H1 (cell line): ENCODE measurements at regions not wholly inside any gene's neighbourhood (a gene's known extent, or its start where the extent isn't known, plus 50 kb on each side); places are given as distances from the start of the nearest gene placed in this dataset.

Source experiments
- CTCF ChIA-PET: fragments of 300-600 bp; sonication (Branson Sonifier 250); formaldehyde crosslinking; loops from one replicate; lab custom pipeline; 2021; ENCODE audit not compliant: partially characterized antibody; lab: Charles Lee
- POLR2A ChIA-PET: fragments of 300-600 bp; sonication (Branson Sonifier 250); formaldehyde crosslinking; loops from one replicate; lab custom pipeline; 2021; ENCODE audit warnings: inconsistent platforms; ENCODE audit not compliant: partially characterized antibody; lab: Charles Lee
- DNase-seq, 2 experiments: peaks; one replicate each; pipeline versions ENCODE4 v3.0.0 to v3.0.0-alpha.2; 2010 to 2022; ENCODE audit warnings: low spot score in 2 of 2, low read depth in 1 of 2, mixed read lengths in 1 of 2
- FAIRE-seq: peaks from 2 replicates; lab custom pipeline; 2011; peaks lifted over from hg19 to GRCh38; lab: Jason Lieb, UNC
- H2AFZ ChIP-seq: 2 replicates; pipeline ENCODE4 v1.8.1; 2012; ENCODE audit warnings: low read length, inconsistent platforms
- H2AK5ac ChIP-seq: 2 replicates; pipeline ENCODE4 v1.6.1; 2013; ENCODE audit warnings: low read depth, low read length
- H2BK120ac ChIP-seq: replicated peaks from 2 replicates; pipeline ENCODE3; 2013; ENCODE audit warnings: low read depth, low read length, inconsistent platforms
- H2BK12ac ChIP-seq: 2 replicates; pipeline ENCODE4 v1.6.1; 2013; ENCODE audit warnings: low read depth, low read length
- H2BK15ac ChIP-seq: 2 replicates; pipeline ENCODE4 v1.6.1; 2013; ENCODE audit warnings: low read length
- H2BK20ac ChIP-seq: 2 replicates; pipeline ENCODE4 v1.6.1; 2013; ENCODE audit warnings: low read length
- H2BK5ac ChIP-seq: 2 replicates; pipeline ENCODE4 v1.6.1; 2013; ENCODE audit warnings: low read depth, low read length
- H3K14ac ChIP-seq: 2 replicates; pipeline ENCODE4 v1.6.1; 2013; ENCODE audit warnings: inconsistent platforms; ENCODE audit not compliant: insufficient read length
- H3K18ac ChIP-seq: 2 replicates; pipeline ENCODE4 v1.6.1; 2013; ENCODE audit warnings: low read length; ENCODE audit errors: extremely low read depth
- H3K23ac ChIP-seq: 2 replicates; pipeline ENCODE4 v1.6.1; 2013; ENCODE audit warnings: inconsistent platforms; ENCODE audit not compliant: insufficient read length
- H3K23me2 ChIP-seq: 2 replicates; pipeline ENCODE4 v1.6.1; 2013; ENCODE audit warnings: low read depth, low read length
- H3K27ac ChIP-seq: 2 replicates; pipeline ENCODE4 v1.6.1; 2011; ENCODE audit warnings: low read depth, low read length, inconsistent platforms
- H3K27me3 ChIP-seq, 4 experiments: replicated peaks in 1 of 4; 1 replicate in 1 of 4; 2 replicates in 3 of 4; pipeline versions ENCODE4 v1.6.1 to v1.8.1; 2011 to 2013; ENCODE audit warnings: low read length in 3 of 4, mild to moderate bottlenecking in 3 of 4, inconsistent platforms in 2 of 4, mixed read lengths in 2 of 4, moderate library complexity in 1 of 4; ENCODE audit not compliant: control insufficient read depth in 3 of 4, insufficient read depth in 3 of 4; ENCODE audit errors: extremely low read depth in 1 of 4
- H3K36me3 ChIP-seq, 4 experiments: 2 replicates each; pipeline versions ENCODE4 v1.6.1 to v1.8.1; 2011 to 2013; ENCODE audit warnings: mild to moderate bottlenecking in 4 of 4, low read length in 3 of 4, moderate library complexity in 2 of 4, control low read depth in 1 of 4, inconsistent platforms in 1 of 4; ENCODE audit not compliant: insufficient read depth in 4 of 4, control insufficient read depth in 2 of 4
- H3K4ac ChIP-seq: replicated peaks from 2 replicates; pipeline ENCODE3; 2013; ENCODE audit warnings: low read length, low read depth, mixed read lengths, inconsistent platforms; ENCODE audit not compliant: insufficient read length
- H3K4me1 ChIP-seq, 4 experiments: replicated peaks in 1 of 4; 1 replicate in 1 of 4; 2 replicates in 3 of 4; pipeline versions ENCODE4 v1.6.1 to v1.8.1; 2011 to 2013; ENCODE audit warnings: low read length in 3 of 4, inconsistent platforms in 2 of 4, mixed read lengths in 1 of 4; ENCODE audit not compliant: insufficient read depth in 4 of 4, control insufficient read depth in 3 of 4
- H3K4me2 ChIP-seq, 2 experiments: 2 replicates each; pipeline versions ENCODE4 v1.6.1 to v1.8.1; 2011 to 2013; ENCODE audit warnings: low read depth in 2 of 2, low read length in 2 of 2, control low read depth in 1 of 2, inconsistent platforms in 1 of 2, mild to moderate bottlenecking in 1 of 2; ENCODE audit not compliant: insufficient read depth in 1 of 2
- H3K4me3 ChIP-seq, 4 experiments: fragments of 200-600, 300-600 bp in 1 of 4; sonication (generic), shearing (Covaris generic), sonication (Bioruptor Twin) in 1 of 4; 2 replicates each; pipeline versions ENCODE4 v1.5.1 to v1.8.1; 2011 to 2016; ENCODE audit warnings: low read length in 4 of 4, low read depth in 3 of 4, control low read depth in 2 of 4, inconsistent platforms in 2 of 4, mild to moderate bottlenecking in 2 of 4, mixed read lengths in 1 of 4, moderate library complexity in 1 of 4; ENCODE audit not compliant: insufficient read depth in 2 of 4; ENCODE audit errors: extremely low read depth in 1 of 4
- H3K56ac ChIP-seq: replicated peaks from 2 replicates; pipeline ENCODE3; 2013; ENCODE audit warnings: low read depth, mild to moderate bottlenecking, mixed read lengths, low read length, inconsistent platforms; ENCODE audit not compliant: insufficient read length
- H3K79me1 ChIP-seq: 2 replicates; pipeline ENCODE4 v1.6.1; 2013; ENCODE audit warnings: low read depth, low read length, control low read depth
- H3K79me2 ChIP-seq, 2 experiments: 2 replicates each; pipeline versions ENCODE4 v1.6.1 to v1.8.1; 2012 to 2013; ENCODE audit warnings: low read length in 2 of 2, mild to moderate bottlenecking in 2 of 2, inconsistent platforms in 1 of 2; ENCODE audit not compliant: insufficient read depth in 2 of 2, control insufficient read depth in 1 of 2
- H3K9ac ChIP-seq, 4 experiments: replicated peaks in 1 of 4; 1 replicate in 1 of 4; 2 replicates in 3 of 4; pipeline versions ENCODE4 v1.6.1 to v1.8.1; 2011 to 2013; ENCODE audit warnings: low read depth in 3 of 4, low read length in 3 of 4, control low read depth in 2 of 4, mild to moderate bottlenecking in 2 of 4, moderate library complexity in 2 of 4, inconsistent platforms in 1 of 4; ENCODE audit errors: extremely low read depth in 1 of 4
- H3K9me3 ChIP-seq, 2 experiments: 2 replicates each; pipeline versions ENCODE4 v1.6.1 to v1.8.1; 2012 to 2013; ENCODE audit warnings: mild to moderate bottlenecking in 2 of 2, moderate library complexity in 2 of 2, control low read depth in 1 of 2, inconsistent platforms in 1 of 2, low read depth in 1 of 2, low read length in 1 of 2, mixed read lengths in 1 of 2; ENCODE audit not compliant: insufficient read depth in 2 of 2
- H4K20me1 ChIP-seq, 2 experiments: replicated peaks in 1 of 2; 2 replicates each; pipeline versions ENCODE3 to v1.8.1; 2011 to 2013; ENCODE audit warnings: inconsistent platforms in 2 of 2, low read length in 2 of 2, mild to moderate bottlenecking in 1 of 2; ENCODE audit not compliant: insufficient read depth in 2 of 2, control insufficient read depth in 1 of 2
- H4K5ac ChIP-seq: 2 replicates; pipeline ENCODE4 v1.6.1; 2013; ENCODE audit warnings: low read length, low read depth, mixed read lengths, inconsistent platforms; ENCODE audit not compliant: insufficient read length
- H4K8ac ChIP-seq: 2 replicates; pipeline ENCODE4 v1.8.0; 2013; ENCODE audit warnings: mild to moderate bottlenecking, moderate library complexity, low read length, inconsistent platforms; ENCODE audit not compliant: insufficient read depth; ENCODE audit errors: extremely low read depth
- H4K91ac ChIP-seq: replicated peaks from 2 replicates; pipeline ENCODE3; 2013; ENCODE audit warnings: low read length, mixed read lengths, inconsistent platforms; ENCODE audit not compliant: insufficient read length
- CBX5 ChIP-seq: fragments of 300-800, 300-1000 bp; sonication (generic); IDR thresholded peaks from 2 replicates; pipeline ENCODE4 v1.7.1; 2016; ENCODE audit warnings: antibody characterized with exemption, low read length, low read depth
- CHD1 ChIP-seq: IDR thresholded peaks from 2 replicates; pipeline ENCODE4 v1.6.1; 2012; ENCODE audit warnings: low read depth, low read length, improper control_type of control experiment
- CREB1 ChIP-seq: IDR thresholded peaks from 2 replicates; pipeline ENCODE4 v1.6.1; 2012; ENCODE audit warnings: inconsistent platforms
- EGR1 ChIP-seq: IDR thresholded peaks from 2 replicates; pipeline ENCODE4 v1.6.1; 2011; ENCODE audit warnings: low read depth, low read length, borderline replicate concordance
- FOSL1 ChIP-seq: IDR thresholded peaks from 2 replicates; pipeline ENCODE4 v1.6.1; 2011; ENCODE audit warnings: mild to moderate bottlenecking, low read depth, low read length, moderate library complexity; ENCODE audit not compliant: insufficient read depth
- GTF2F1 ChIP-seq: IDR thresholded peaks from 2 replicates; pipeline ENCODE4 v1.6.1; 2012; ENCODE audit warnings: low read depth, low read length, improper control_type of control experiment, borderline replicate concordance
- HDAC6 ChIP-seq: IDR thresholded peaks from one replicate; pipeline ENCODE4 v1.7.1; 2012; ENCODE audit warnings: low read depth, mild to moderate bottlenecking, inconsistent platforms, low read length, moderate library complexity
- KDM5A ChIP-seq: fragments of 200-600 bp; IDR thresholded peaks from 2 replicates; pipeline ENCODE4 v1.7.1; 2012; ENCODE audit warnings: mild to moderate bottlenecking, low read length, inconsistent platforms, mixed read lengths
- POU5F1 ChIP-seq: IDR thresholded peaks from 2 replicates; pipeline ENCODE4 v1.6.1; 2011; ENCODE audit warnings: low read depth, mild to moderate bottlenecking, low read length, moderate library complexity
- RBBP5 ChIP-seq: IDR thresholded peaks from 2 replicates; pipeline ENCODE4 v1.7.1; 2012; ENCODE audit warnings: low read depth, mild to moderate bottlenecking, inconsistent platforms, low read length, moderate library complexity, borderline replicate concordance
- RFX5 ChIP-seq: IDR thresholded peaks from 2 replicates; pipeline ENCODE4 v1.6.1; 2011; ENCODE audit warnings: low read depth, low read length, improper control_type of control experiment, borderline replicate concordance
- SIN3A ChIP-seq, 2 experiments: IDR thresholded peaks in 1 of 2; conservative IDR thresholded peaks in 1 of 2; 2 replicates each; pipeline ENCODE4 v1.6.1; 2011 to 2012; ENCODE audit warnings: low read length in 2 of 2, improper control_type of control experiment in 1 of 2, low read depth in 1 of 2, mild to moderate bottlenecking in 1 of 2
- SP1 ChIP-seq: IDR thresholded peaks from 2 replicates; pipeline ENCODE4 v1.6.1; 2011; ENCODE audit warnings: low read depth, low read length
- SRF ChIP-seq: IDR thresholded peaks from 2 replicates; pipeline ENCODE4 v1.6.1; 2011; ENCODE audit warnings: mild to moderate bottlenecking, low read depth, low read length, moderate library complexity
- ZNF274 ChIP-seq: IDR thresholded peaks from 2 replicates; pipeline ENCODE4 v1.7.0; 2012; ENCODE audit warnings: low read length, borderline replicate concordance; ENCODE audit errors: extremely low read depth
- WGBS, 2 experiments: shearing (Covaris generic) in 1 of 2; methylation state at CpG; one replicate each; pipeline versions ENCODE4 v1.1.6 to v1.1.7; 2013 to 2015; ENCODE audit warnings: low lambda C conversion rate in 2 of 2, mixed read lengths in 2 of 2, inconsistent platforms in 1 of 2, low coverage in 1 of 2, missing lambda C conversion rate in 1 of 2; ENCODE audit not compliant: insufficient replicate concordance in 2 of 2, insufficient coverage in 1 of 2, insufficient read length in 1 of 2; ENCODE audit errors: extremely low coverage in 1 of 2, missing lambda C conversion rate in 1 of 2; 5-methylcytosine and 5-hydroxymethylcytosine counted together

DNA sequence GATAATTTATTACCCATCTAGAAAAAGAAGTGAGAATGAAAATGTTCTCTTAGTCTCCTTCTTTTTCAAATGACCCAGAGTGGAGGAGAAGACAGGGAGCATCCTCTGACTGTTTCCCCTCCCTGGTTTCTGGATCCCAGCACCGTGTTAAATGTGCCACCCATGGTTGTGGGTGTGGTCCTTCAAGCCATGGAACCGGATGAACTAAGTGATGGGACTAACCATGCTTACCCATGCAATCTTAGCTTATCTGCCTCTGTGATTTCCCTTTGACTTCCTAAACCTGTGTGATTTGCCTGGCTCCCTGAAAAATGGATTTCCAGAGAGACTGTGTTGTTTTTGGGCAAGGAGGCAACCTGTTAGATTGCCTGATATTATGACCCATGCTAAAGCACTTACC is 437.1 kb downstream of the MAGEB5 start:
- Histone ChIP-seq H2BK20ac (no peak overlapping the region), H3K36me3 (no peaks in the 10 kb centered on the region), H3K27ac (no peak overlapping the region), H2BK120ac (no peak overlapping the region), H2AFZ (no peak overlapping the region), H4K5ac (no peak overlapping the region), H3K18ac (no peak overlapping the region), H3K14ac (no peak overlapping the region), H3K4ac (no peak overlapping the region), H3K23me2 (no peaks in the 10 kb centered on the region), H3K23ac (no peak overlapping the region), H2BK12ac (no peak overlapping the region), H3K79me2 (no peaks in the 10 kb centered on the region), H3K4me2 (no peak overlapping the region), H2AK5ac (no peak overlapping the region), H3K4me3 (no peak overlapping the region), H3K79me1 (no peaks in the 10 kb centered on the region), H2BK5ac (no peak overlapping the region), H4K20me1 (no peaks in the 10 kb centered on the region), H4K8ac (no peak overlapping the region), H3K9me3 (peaks cover 3 to 5% of the 10 kb centered on the region in 2 experiments; a peak in 1 of 4 replicates), H3K56ac (no peak overlapping the region), H3K4me1 (no peaks in the 10 kb centered on the region), H4K91ac (no peak overlapping the region), H3K27me3 (no peaks in the 10 kb centered on the region), H3K9ac (no peak overlapping the region), H2BK15ac (no peak overlapping the region)
- TF ChIP-seq CREB1 = no peak
- no peak for TF ChIP-seq CBX5
- no peak for TF ChIP-seq SP1
- TF ChIP-seq SRF = no peak
- TF ChIP-seq FOSL1 = no peak
- TF ChIP-seq ZNF274 = no peak
- no peak for TF ChIP-seq POU5F1
- TF ChIP-seq HDAC6 = no peak
- TF ChIP-seq KDM5A = no peak
- TF ChIP-seq EGR1 = no peak
- TF ChIP-seq SIN3A (conservative IDR thresholded peaks at IDR 0.05 in 1 of 2, IDR thresholded peaks at IDR 0.05 in 1 of 2; ENCODE audit: low read depth in 1 of 2, low read length in 2 of 2) = no peak
- TF ChIP-seq CHD1 = no peak
- TF ChIP-seq GTF2F1 = no peak
- no peak for TF ChIP-seq RBBP5
- TF ChIP-seq RFX5 = no peak
- ChIA-PET POLR2A (no interaction called here), CTCF (interaction anchor here (1.2 to 1.6 kb wide), 3 partner anchors 28 to 265 kb away, joined by 3 to 5 read pairs (median 3); no protein-coding TSS in a partner anchor)
- FAIRE-seq (no peak), DNase-seq (no peak)
- no CpG with 5 or more reads among the region's 2 CpGs for WGBS, 2 experiments
